GM13976 (cell line): ENCODE measurements at regions not wholly inside any gene's neighbourhood (a gene's known extent, or its start where the extent isn't known, plus 50 kb on each side); places are given as distances from the start of the nearest gene placed in this dataset.

Experiments
- DNase-seq: peaks from one replicate; pipeline ENCODE4 v3.0.0; 2012; ENCODE audit warnings: low spot score
- in situ Hi-C: fragments of 300-500 bp; cut with MboI; formaldehyde crosslinking; loops from one replicate; pipeline ENCODE4 v1.12.0; 2022; ENCODE audit warnings: low sequenced_read_pairs, mixed read lengths, inconsistent platforms; ENCODE audit not compliant: unreplicated experiment
- TF ChIP-seq, protein P1 (sequence below): IDR thresholded peaks from 2 replicates; pipeline ENCODE4 v1.5.1; 2012; ENCODE audit warnings: borderline replicate concordance, mild to moderate bottlenecking; ENCODE audit not compliant: insufficient read depth; ENCODE audit errors: extremely low read depth, missing control alignments, control extremely low read depth

DNA sequence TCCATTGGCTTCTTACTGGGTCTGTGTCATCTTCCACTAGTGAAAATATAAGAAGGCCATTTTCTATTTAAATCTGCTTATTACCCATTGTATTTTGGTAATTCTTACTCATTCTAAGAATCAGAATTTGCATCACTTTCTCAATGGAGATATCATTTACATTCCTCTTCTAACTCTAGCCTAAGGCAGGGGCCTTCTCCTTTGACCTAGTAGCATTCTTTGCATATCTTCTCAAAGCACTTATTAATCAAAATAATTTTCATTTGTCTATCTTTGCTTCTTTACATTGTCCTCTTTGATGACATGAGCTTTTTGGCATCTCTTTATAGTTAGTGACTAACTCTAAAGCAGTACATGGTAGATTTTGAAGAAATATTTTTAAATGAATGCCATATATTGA, 400.9 kb upstream of the SEMA3D start:
- DNase-seq = no peak
- TF ChIP-seq, protein P1, sequence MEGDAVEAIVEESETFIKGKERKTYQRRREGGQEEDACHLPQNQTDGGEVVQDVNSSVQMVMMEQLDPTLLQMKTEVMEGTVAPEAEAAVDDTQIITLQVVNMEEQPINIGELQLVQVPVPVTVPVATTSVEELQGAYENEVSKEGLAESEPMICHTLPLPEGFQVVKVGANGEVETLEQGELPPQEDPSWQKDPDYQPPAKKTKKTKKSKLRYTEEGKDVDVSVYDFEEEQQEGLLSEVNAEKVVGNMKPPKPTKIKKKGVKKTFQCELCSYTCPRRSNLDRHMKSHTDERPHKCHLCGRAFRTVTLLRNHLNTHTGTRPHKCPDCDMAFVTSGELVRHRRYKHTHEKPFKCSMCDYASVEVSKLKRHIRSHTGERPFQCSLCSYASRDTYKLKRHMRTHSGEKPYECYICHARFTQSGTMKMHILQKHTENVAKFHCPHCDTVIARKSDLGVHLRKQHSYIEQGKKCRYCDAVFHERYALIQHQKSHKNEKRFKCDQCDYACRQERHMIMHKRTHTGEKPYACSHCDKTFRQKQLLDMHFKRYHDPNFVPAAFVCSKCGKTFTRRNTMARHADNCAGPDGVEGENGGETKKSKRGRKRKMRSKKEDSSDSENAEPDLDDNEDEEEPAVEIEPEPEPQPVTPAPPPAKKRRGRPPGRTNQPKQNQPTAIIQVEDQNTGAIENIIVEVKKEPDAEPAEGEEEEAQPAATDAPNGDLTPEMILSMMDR = no peak
- in situ Hi-C loops = no loop called here

DNA sequence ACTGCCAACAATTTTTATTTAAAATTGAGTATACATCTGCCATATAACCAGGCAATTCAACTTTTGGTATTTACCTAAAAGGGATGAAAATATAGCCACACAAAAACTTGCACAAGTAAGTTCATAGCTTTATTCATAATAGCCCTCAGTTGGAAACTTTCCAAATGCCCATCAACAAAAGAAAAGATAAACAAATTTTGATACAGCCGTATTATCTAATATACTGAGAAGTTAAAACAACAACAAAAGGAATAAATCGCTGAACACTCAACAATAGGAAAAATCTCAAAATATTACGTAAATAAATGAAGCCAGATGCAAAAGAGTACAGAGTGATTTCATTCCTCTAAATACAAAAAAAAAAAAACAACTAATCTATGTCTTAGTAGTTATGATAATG, 399.2 kb upstream of the SEMA3D start:
- in situ Hi-C loops = no loop called here
- no peak for DNase-seq
- TF ChIP-seq, protein P1 = no peak

DNA sequence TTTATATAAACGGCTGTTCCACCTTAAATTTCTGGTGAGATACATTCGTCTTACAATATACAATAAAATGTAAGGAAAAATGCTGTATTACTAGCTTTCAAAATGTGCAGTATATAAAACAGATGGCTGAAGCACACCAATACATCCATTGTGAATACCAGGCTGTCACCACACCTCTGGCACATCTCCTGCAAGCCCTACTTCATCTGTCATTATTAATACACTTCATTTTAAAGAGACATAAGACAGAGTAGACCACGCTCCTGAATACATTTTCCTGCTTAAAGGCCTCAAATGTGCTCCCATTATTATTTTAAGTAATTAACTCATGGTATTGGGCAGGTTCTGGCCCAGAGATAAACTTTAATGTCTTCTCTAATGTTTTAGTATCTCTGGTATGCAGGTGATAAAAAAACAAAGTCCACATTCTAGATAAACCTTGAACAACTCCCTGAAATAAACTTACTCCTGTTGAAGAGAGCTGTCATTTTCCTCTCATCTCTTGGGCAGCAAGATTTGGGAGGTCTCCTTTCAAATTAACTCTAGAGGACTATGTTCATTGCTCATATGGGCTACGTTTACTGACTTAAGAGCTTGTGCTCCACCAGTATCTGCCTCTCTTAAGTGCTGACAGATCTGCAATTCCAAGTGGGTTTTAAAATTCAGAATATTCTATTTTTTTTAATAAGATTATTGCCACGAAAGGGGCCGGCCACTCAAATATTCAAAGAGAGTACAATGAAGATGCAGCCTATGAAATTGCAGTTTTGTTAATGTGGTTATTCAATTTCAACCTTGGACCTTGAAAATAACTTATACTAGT, 396.5 kb upstream of the SEMA3D start:
- no peak for DNase-seq
- TF ChIP-seq, protein P1 = no peak
- in situ Hi-C loops = no loop called here

DNA sequence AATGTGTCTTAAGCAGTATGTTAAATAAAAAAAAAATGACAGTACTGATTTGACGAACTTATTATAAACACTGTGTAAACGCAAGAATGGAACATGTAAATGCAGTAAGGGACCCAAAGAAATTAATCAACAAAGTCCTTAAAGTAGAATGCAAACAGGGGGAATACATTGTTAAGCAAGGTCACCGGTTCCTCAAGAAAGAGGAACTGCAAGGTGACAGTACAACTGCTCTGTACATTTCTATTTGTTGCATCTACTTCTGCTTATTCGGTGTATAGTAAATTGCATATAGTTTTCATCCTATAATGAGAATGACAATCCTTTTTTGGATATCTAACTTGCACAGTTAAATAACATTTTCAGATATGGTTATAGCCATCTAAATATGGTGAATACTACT, 387.0 kb upstream of the SEMA3D start:
- in situ Hi-C loops = loop anchor here (25.0 kb wide), 2 partner anchors 387 to 537 kb away; partner anchors contain the start of gene SEMA3D
- TF ChIP-seq, protein P1 = no peak
- DNase-seq = no peak

DNA sequence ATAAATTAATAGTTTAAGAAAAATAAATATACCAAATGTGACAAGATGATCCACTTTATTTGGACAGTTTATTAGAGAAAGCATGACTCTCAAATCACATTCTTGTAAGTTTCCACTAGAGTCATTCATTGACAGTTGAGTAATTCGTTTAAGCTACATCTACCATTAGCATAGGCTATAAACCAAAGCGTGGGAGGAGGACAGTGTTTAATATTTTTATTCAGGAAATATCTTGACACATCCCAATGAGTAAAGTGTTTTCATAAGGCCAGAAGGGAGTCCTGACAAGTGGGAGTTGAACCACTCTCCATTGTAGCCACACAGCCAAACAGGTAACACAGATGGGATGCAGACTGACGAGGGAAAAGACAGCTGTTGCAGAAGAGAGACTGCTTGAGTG, 386.5 kb upstream of the SEMA3D start:
- TF ChIP-seq, protein P1 = no peak
- no peak for DNase-seq
- in situ Hi-C loops = loop anchor here (25.0 kb wide), 2 partner anchors 386 to 536 kb away; partner anchors contain the start of gene SEMA3D

DNA sequence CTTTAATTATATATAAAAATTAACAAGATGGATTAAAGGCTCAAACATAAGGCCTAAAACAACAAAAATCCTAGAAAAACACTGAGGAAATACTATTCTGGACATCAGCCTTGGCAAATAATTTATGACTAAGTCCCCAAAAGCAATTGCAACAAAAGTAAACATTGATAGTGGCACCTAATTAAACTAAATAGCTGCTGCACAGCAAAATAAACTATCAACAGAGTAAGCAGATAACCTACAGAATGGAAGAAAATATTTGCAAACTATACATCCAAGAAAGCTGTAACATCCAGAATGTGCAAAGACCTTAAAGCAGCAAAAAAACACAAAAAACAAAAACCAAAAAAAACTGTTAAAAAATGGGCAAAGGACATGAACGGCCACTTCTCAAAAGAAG, 384.0 kb upstream of the SEMA3D start:
- no peak for DNase-seq
- in situ Hi-C loops = loop anchor here (25.0 kb wide), 2 partner anchors 384 to 534 kb away; partner anchors contain the start of gene SEMA3D
- TF ChIP-seq, protein P1 = no peak
